ENCODE measurements at regions not wholly inside any gene's neighbourhood (a gene's known extent, or its start where the extent isn't known, plus 50 kb on each side); places are given as distances from the start of the nearest gene placed in this dataset.

- TF ChIP-seq CTCF (tag by site-specific recombination; IDR thresholded peaks at IDR 0.05) (no peak), ZNF664 (tag by site-specific recombination; IDR thresholded peaks at IDR 0.05) (no peak), ZSCAN18 (tag by site-specific recombination; IDR thresholded peaks at IDR 0.05) (no peak)
Observed at GRCh38 chr3:159882790-159883779, 105.5 kb upstream of the IL12A start.

All from HEK293 (cell line).